ENCODE measurements at regions not wholly inside any gene's neighbourhood (a gene's known extent, or its start where the extent isn't known, plus 50 kb on each side); places are given as distances from the start of the nearest gene placed in this dataset.

DNA sequence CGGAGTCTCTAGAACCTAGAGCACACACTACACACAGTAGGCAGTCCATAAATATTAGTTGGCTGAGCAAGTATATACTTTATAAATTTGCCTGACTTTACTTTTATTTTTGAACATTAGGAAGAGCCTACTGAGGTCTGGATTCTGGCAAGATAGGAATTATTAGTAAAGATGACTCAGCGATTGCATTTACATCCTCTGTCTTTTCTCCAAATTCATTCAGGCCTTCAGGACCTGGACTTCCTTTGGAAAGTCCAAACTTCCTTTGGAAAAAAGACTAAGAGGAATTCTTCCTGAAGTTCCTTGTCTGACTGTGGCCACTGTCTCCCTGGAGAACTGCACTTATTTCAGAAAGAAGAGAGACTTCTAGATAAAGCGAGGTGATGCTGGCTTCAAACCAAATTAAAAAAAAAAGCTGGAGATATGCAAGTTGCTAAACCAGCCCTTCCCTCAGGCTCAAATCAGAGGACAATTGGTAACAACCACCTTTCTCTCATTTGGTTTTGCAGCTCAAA, 251.3 kb downstream of the GAS1 start:
- H3K27me3 ChIP-seq (ENCODE audit: insufficient read depth), result no peaks in the 10 kb centered on the region
- H3K4me3 ChIP-seq (ENCODE audit: low read depth in 2 of 2, low read length in 1 of 2), result no peak overlapping the region
- H3K4me1 ChIP-seq (ENCODE audit: control insufficient read depth in 1 of 2, insufficient read depth in 2 of 2, low read depth in 1 of 2, low read length in 1 of 2), result peaks cover 5 to 13% of the 10 kb centered on the region in 2 experiments
- H3K9ac ChIP-seq, result no peak overlapping the region
- peak overlapping the region; percentile 23 to 50; a peak in 3 of 4 replicates for H3K27ac ChIP-seq (ENCODE audit: low read depth in 2 of 2, low read length in 1 of 2)
- DNase-seq, result no peak
- no peaks in the 10 kb centered on the region for H3K36me3 ChIP-seq (replicated peaks in 1 of 2; ENCODE audit: control insufficient read depth in 1 of 2, insufficient read depth in 2 of 2, low read length in 1 of 2)
- WGBS (ENCODE audit: low lambda C conversion rate), result 80% methylated on average over 3 of the region's 3 CpGs
- no peaks in the 10 kb centered on the region for H3F3A ChIP-seq (replicated peaks; ENCODE audit: insufficient read depth)
- H4K20me1 ChIP-seq (ENCODE audit: insufficient read depth), result no peaks in the 10 kb centered on the region
- TF ChIP-seq FOSL2 (IDR thresholded peaks at IDR 0.05; ENCODE audit: borderline replicate concordance, low read depth) (peak; percentile 36; the same call in 1 of the 2 replicates), TCF12 (IDR thresholded peaks at IDR 0.05) (peak; percentile 43), SMC3 (IDR thresholded peaks at IDR 0.05; ENCODE audit: low read depth, low read length) (no peak), JUND (IDR thresholded peaks at IDR 0.05) (0 out of 2 replicates have a peak, but pooled peaks have one; percentile 12)
- no peaks in the 10 kb centered on the region for H3K9me2 ChIP-seq
- POLR2A ChIA-PET, result no interaction called here
- H3K9me3 ChIP-seq, result no peaks in the 10 kb centered on the region
- H3K79me2 ChIP-seq (ENCODE audit: insufficient read depth), result no peaks in the 10 kb centered on the region
- no peak overlapping the region for H3K4me2 ChIP-seq
- CTCF ChIA-PET, result interaction anchor here (1.0 kb wide), 1 partner anchor 30 kb away, joined by 3 read pairs; no protein-coding TSS in a partner anchor
- peak overlapping the region; percentile 76; the same call in 1 of the 2 replicates for H2AFZ ChIP-seq (ENCODE audit: low read depth)

DNA sequence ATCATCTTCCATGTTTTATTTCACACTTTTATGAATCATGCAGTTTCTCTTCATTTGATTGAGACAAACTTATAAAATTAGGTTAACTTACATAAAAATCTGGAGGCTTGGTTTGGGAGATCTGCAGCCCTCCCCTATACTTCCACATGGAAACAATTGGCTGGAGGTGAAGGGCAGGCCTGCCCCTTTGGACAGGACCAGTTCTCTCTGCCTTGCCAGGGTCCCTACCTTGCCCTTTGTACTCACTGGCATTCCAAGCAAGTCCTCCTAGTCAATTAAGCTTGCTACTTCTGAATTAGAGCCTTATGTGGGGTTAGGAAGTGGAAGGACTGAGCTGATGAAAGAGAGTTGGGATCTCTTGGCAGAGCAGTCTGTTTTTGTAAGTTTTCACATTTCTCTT, 257.3 kb downstream of the GAS1 start:
- peaks cover 0 to 3% of the 10 kb centered on the region in 2 experiments; a peak in 2 of 4 replicates for H3K4me1 ChIP-seq (ENCODE audit: control insufficient read depth in 1 of 2, insufficient read depth in 2 of 2, low read depth in 1 of 2, low read length in 1 of 2)
- no peak overlapping the region for H3K4me3 ChIP-seq (ENCODE audit: low read depth in 2 of 2, low read length in 1 of 2)
- no peak overlapping the region for H3K4me2 ChIP-seq
- no peaks in the 10 kb centered on the region for H3K36me3 ChIP-seq (replicated peaks in 1 of 2; ENCODE audit: control insufficient read depth in 1 of 2, insufficient read depth in 2 of 2, low read length in 1 of 2)
- no peaks in the 10 kb centered on the region for H3F3A ChIP-seq (replicated peaks; ENCODE audit: insufficient read depth)
- no peak for DNase-seq
- H3K79me2 ChIP-seq (ENCODE audit: insufficient read depth), result no peaks in the 10 kb centered on the region
- ChIA-PET POLR2A (no interaction called here), CTCF (no interaction called here)
- H3K9me2 ChIP-seq, result no peaks in the 10 kb centered on the region
- no peak overlapping the region for H2AFZ ChIP-seq (ENCODE audit: low read depth)
- H3K9ac ChIP-seq, result no peak overlapping the region
- H3K27ac ChIP-seq (ENCODE audit: low read depth in 2 of 2, low read length in 1 of 2), result no peak overlapping the region
- H3K9me3 ChIP-seq, result no peaks in the 10 kb centered on the region
- TF ChIP-seq SMC3 (IDR thresholded peaks at IDR 0.05; ENCODE audit: low read depth, low read length) (no peak), ELF1 (IDR thresholded peaks at IDR 0.05) (no peak)
- TF ChIP-seq, protein P1, sequence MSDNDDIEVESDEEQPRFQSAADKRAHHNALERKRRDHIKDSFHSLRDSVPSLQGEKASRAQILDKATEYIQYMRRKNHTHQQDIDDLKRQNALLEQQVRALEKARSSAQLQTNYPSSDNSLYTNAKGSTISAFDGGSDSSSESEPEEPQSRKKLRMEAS (IDR thresholded peaks at IDR 0.05; ENCODE audit: low read depth), result no peak
- TF ChIP-seq, protein P2, sequence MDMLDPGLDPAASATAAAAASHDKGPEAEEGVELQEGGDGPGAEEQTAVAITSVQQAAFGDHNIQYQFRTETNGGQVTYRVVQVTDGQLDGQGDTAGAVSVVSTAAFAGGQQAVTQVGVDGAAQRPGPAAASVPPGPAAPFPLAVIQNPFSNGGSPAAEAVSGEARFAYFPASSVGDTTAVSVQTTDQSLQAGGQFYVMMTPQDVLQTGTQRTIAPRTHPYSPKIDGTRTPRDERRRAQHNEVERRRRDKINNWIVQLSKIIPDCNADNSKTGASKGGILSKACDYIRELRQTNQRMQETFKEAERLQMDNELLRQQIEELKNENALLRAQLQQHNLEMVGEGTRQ (IDR thresholded peaks at IDR 0.05; ENCODE audit: borderline replicate concordance, low read depth, low read length), result no peak
- no peaks in the 10 kb centered on the region for H3K27me3 ChIP-seq (ENCODE audit: insufficient read depth)
- H4K20me1 ChIP-seq (ENCODE audit: insufficient read depth), result no peaks in the 10 kb centered on the region

DNA sequence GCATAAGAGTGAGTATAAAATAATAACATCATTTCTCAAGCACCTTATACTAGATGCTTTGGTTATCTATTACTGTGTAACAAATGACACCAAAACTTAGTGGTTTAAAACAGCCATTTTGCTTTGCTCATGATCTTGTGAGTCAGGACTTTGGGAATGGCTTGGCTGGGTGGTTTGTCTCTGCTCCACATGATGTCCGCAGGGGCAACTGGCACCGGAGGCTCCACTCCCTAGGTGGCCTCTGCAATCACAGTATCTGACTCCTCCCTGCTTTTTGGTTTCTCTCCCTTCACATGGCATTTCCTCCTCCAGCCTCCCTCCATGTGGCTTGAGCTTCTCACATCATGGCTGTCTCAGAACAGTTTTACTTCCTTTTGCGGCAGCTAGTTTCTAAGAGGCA, 259.5 kb downstream of the GAS1 start:
- Histone ChIP-seq H3K4me2 (no peak overlapping the region), H4K20me1 (ENCODE audit: insufficient read depth) (no peaks in the 10 kb centered on the region), H3K79me2 (ENCODE audit: insufficient read depth) (no peaks in the 10 kb centered on the region), H3K27me3 (ENCODE audit: insufficient read depth) (no peaks in the 10 kb centered on the region), H3K9me3 (no peaks in the 10 kb centered on the region), H3K9me2 (no peaks in the 10 kb centered on the region), H3F3A (replicated peaks; ENCODE audit: insufficient read depth) (no peaks in the 10 kb centered on the region), H3K9ac (no peak overlapping the region), H3K27ac (ENCODE audit: low read depth in 2 of 2, low read length in 1 of 2) (no peak overlapping the region), H3K4me1 (ENCODE audit: control insufficient read depth in 1 of 2, insufficient read depth in 2 of 2, low read depth in 1 of 2, low read length in 1 of 2) (peaks cover 0 to 3% of the 10 kb centered on the region in 2 experiments; a peak in 2 of 4 replicates), H2AFZ (ENCODE audit: low read depth) (no peak overlapping the region), H3K36me3 (replicated peaks in 1 of 2; ENCODE audit: control insufficient read depth in 1 of 2, insufficient read depth in 2 of 2, low read length in 1 of 2) (no peaks in the 10 kb centered on the region), H3K4me3 (ENCODE audit: low read depth in 2 of 2, low read length in 1 of 2) (no peak overlapping the region)
- WGBS (ENCODE audit: low lambda C conversion rate), result 88% methylated on average over 3 of the region's 3 CpGs
- TF ChIP-seq SIN3A (IDR thresholded peaks at IDR 0.05; ENCODE audit: borderline replicate concordance, low read depth, low read length) (no peak), FOXM1 (IDR thresholded peaks at IDR 0.05; ENCODE audit: low read depth) (no peak), TEAD4 (IDR thresholded peaks at IDR 0.05; ENCODE audit: borderline replicate concordance, insufficient read depth) (no peak), GATA2 (CRISPR knock-in tag; IDR thresholded peaks at IDR 0.05) (no peak), RFX5 (IDR thresholded peaks at IDR 0.05; ENCODE audit: low read length) (no peak)
- TF ChIP-seq, protein P3, sequence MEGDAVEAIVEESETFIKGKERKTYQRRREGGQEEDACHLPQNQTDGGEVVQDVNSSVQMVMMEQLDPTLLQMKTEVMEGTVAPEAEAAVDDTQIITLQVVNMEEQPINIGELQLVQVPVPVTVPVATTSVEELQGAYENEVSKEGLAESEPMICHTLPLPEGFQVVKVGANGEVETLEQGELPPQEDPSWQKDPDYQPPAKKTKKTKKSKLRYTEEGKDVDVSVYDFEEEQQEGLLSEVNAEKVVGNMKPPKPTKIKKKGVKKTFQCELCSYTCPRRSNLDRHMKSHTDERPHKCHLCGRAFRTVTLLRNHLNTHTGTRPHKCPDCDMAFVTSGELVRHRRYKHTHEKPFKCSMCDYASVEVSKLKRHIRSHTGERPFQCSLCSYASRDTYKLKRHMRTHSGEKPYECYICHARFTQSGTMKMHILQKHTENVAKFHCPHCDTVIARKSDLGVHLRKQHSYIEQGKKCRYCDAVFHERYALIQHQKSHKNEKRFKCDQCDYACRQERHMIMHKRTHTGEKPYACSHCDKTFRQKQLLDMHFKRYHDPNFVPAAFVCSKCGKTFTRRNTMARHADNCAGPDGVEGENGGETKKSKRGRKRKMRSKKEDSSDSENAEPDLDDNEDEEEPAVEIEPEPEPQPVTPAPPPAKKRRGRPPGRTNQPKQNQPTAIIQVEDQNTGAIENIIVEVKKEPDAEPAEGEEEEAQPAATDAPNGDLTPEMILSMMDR (IDR thresholded peaks at IDR 0.05), result no peak
- TF ChIP-seq, protein P2 (IDR thresholded peaks at IDR 0.05; ENCODE audit: borderline replicate concordance, low read depth, low read length), result no peak
- no peak for DNase-seq
- ChIA-PET POLR2A (no interaction called here), CTCF (no interaction called here)

Data from SK-N-SH (cell line).